ENCODE measurements at regions not wholly inside any gene's neighbourhood (a gene's known extent, or its start where the extent isn't known, plus 50 kb on each side); places are given as distances from the start of the nearest gene placed in this dataset.

- peaks cover 14% of the 10 kb centered on the region for H3K36me3 Mint-ChIP-seq (ENCODE audit: low read depth)
- no peaks in the 10 kb centered on the region; the same call in 1 of the 2 replicates for H3K9me3 Mint-ChIP-seq
- H3K4me3 Mint-ChIP-seq = no peak overlapping the region; the same call in 1 of the 2 replicates
- peak overlapping the region; percentile 92 for H3K27ac Mint-ChIP-seq
- peaks cover 75% of the 10 kb centered on the region for H3K4me1 Mint-ChIP-seq (ENCODE audit: low read depth)
- DNase-seq = peak; percentile 30
- H3K27me3 Mint-ChIP-seq (ENCODE audit: insufficient read depth) = no peaks in the 10 kb centered on the region
- no peak for TF ChIP-seq CTCF (IDR thresholded peaks at IDR 0.05)
Observed at GRCh38 chr1:55427606-55428005, 212.4 kb upstream of the USP24 start.

- H3K4me1 Mint-ChIP-seq (ENCODE audit: low read depth) = peaks cover 69% of the 10 kb centered on the region
- H3K9me3 Mint-ChIP-seq = no peaks in the 10 kb centered on the region; the same call in 1 of the 2 replicates
- H3K27ac Mint-ChIP-seq = no peak overlapping the region
- H3K36me3 Mint-ChIP-seq (ENCODE audit: low read depth) = peaks cover 5% of the 10 kb centered on the region
- no peak for TF ChIP-seq CTCF (IDR thresholded peaks at IDR 0.05)
- H3K27me3 Mint-ChIP-seq (ENCODE audit: insufficient read depth) = peaks cover 1% of the 10 kb centered on the region; the same call in 1 of the 2 replicates
- no peak overlapping the region for H3K4me3 Mint-ChIP-seq
- no peak for DNase-seq
Observed at GRCh38 chr1:55426619-55427018, 211.5 kb upstream of the USP24 start.

- Mint-ChIP-seq H3K27ac (no peak overlapping the region), H3K9me3 (no peaks in the 10 kb centered on the region), H3K4me1 (ENCODE audit: low read depth) (peaks cover 69% of the 10 kb centered on the region), H3K4me3 (no peak overlapping the region), H3K27me3 (ENCODE audit: insufficient read depth) (peaks cover 1% of the 10 kb centered on the region; the same call in 1 of the 2 replicates), H3K36me3 (ENCODE audit: low read depth) (no peaks in the 10 kb centered on the region; the same call in 1 of the 2 replicates)
- DNase-seq = no peak
- TF ChIP-seq CTCF (IDR thresholded peaks at IDR 0.05) = no peak
Observed at GRCh38 chr1:55426156-55426555, 211.0 kb upstream of the USP24 start.

- peaks cover 69% of the 10 kb centered on the region for H3K4me1 Mint-ChIP-seq (ENCODE audit: low read depth)
- H3K27me3 Mint-ChIP-seq (ENCODE audit: insufficient read depth) = peaks cover 1% of the 10 kb centered on the region; the same call in 1 of the 2 replicates
- TF ChIP-seq CTCF (IDR thresholded peaks at IDR 0.05) = no peak
- DNase-seq = no peak
- H3K4me3 Mint-ChIP-seq = no peak overlapping the region
- H3K9me3 Mint-ChIP-seq = no peaks in the 10 kb centered on the region
- H3K27ac Mint-ChIP-seq = no peak overlapping the region
- H3K36me3 Mint-ChIP-seq (ENCODE audit: low read depth) = no peaks in the 10 kb centered on the region; the same call in 1 of the 2 replicates
Observed at GRCh38 chr1:55425310-55425930, 210.3 kb upstream of the USP24 start.

GRCh38 chr1:55423376-55423775 is 208.2 kb upstream of the USP24 start:
- Mint-ChIP-seq H3K36me3 (ENCODE audit: low read depth) (no peaks in the 10 kb centered on the region; the same call in 1 of the 2 replicates), H3K27ac (no peak overlapping the region), H3K4me3 (no peak overlapping the region), H3K9me3 (no peaks in the 10 kb centered on the region), H3K27me3 (ENCODE audit: insufficient read depth) (peaks cover 1% of the 10 kb centered on the region; the same call in 1 of the 2 replicates), H3K4me1 (ENCODE audit: low read depth) (peaks cover 59% of the 10 kb centered on the region)
- TF ChIP-seq CTCF (IDR thresholded peaks at IDR 0.05) = no peak
- no peak for DNase-seq
